HG03066 (cell line): ENCODE measurements at regions not wholly inside any gene's neighbourhood (a gene's known extent, or its start where the extent isn't known, plus 50 kb on each side); places are given as distances from the start of the nearest gene placed in this dataset.
"Not testable (repeated sequence)": the region's sequence is repeated elsewhere in the genome, so short reads cannot be mapped to it uniquely, and the experiment has no call there.

ENCODE experiments used
- ATAC-seq: cut with Tn5 transposase; IDR thresholded peaks from one replicate; pipeline ENCODE4 v1.9.1; 2021; ENCODE audit warnings: low read depth; ENCODE audit not compliant: unreplicated experiment

- ATAC-seq = no peak
Observed at GRCh38 chr4:85152480-85152879, 186.0 kb upstream of the WDFY3 start.

DNA sequence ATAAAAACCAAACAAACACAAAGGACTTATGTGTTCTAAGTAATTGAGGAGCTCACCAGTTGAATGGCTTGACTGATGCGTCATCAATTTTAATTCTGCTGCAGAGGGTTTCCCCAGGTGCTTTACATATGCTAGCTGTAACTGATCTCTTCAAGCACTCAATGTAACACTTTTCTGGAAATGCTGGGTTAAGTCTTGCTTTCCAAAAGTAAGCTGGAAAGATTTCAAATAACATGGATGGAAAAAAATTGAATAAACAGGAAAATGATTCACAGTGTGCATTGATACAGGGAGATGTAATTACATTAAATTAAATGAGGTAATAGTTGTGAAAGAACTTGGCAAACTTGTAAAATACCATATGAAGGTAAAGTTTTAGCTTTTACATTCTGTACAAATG is 186.7 kb upstream of the WDFY3 start:
- no peak for ATAC-seq

DNA sequence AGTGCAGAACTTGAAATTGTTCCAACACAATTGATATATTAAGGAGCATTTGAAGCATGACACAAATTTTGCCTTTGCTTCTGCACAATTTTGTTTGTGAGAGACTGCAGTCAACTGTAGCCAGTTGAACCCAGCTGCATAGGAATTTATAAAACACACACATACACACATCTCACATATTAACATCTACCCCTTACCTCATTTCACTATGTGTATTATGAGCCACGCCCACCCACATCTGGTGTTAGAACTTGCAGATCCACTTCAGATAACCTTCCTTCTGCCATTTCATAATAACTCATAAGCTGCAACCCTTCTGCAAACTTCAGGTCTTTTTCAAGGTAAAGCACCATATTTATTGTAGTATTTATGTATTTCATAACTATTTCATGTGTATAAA is 188.1 kb upstream of the WDFY3 start:
- no peak for ATAC-seq

GRCh38 chr4:85165808-85166207 is 199.3 kb upstream of the WDFY3 start:
- no peak for ATAC-seq

- ATAC-seq = no peak
Observed at GRCh38 chr4:85166318-85166717, 199.8 kb upstream of the WDFY3 start.

DNA sequence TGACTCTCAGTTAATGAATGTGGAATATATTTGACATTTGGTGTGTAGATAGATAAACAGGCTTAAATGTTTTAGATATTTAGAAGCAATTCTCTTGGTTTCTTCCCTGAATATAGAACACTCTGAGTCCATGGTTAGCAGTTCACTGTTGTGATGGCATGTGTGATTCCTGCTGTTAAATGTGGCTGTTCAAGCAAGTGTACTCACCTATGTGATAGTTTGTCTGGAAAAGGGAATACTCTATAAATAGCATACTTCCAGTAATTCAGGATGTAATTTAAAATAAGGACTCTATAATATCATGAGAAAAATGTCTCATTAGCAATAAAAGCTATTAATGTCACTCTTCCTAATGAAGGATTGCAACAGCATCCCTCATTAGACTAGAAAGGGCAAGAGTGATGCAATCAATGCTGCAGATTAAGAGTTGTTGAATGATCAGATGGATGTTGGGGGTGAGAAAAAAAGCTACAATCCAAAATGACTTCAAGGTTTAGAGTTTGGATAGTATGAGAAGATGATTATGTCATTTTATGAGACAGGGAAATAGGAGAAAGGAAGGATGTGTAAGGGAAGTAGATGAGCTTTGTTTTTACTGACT is 201.8 kb upstream of the WDFY3 start:
- no peak for ATAC-seq

GRCh38 chr4:85170241-85170640 is 203.8 kb upstream of the WDFY3 start:
- ATAC-seq = no peak

- ATAC-seq = no peak
Observed at GRCh38 chr4:85175190-85175589, 208.7 kb upstream of the WDFY3 start.

DNA sequence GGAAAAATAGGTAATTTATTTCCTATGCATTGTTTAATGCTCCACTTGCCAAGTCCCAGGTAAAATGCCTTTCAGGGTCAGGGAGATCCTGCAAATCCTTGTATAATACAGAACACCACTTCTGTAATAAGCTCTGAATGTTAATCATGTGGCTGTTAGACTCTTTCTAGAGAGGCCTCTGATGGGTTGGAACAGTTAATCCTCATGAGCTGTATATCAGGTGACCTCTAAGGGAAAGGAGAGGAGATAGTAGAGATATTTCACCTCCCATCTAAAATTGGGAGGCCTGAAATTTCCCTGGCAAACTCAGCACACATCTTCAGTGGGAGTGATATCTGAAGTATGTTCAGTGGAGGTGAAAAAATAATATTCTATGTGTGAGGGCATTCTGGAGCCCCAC is 210.6 kb upstream of the WDFY3 start:
- ATAC-seq = no peak

DNA sequence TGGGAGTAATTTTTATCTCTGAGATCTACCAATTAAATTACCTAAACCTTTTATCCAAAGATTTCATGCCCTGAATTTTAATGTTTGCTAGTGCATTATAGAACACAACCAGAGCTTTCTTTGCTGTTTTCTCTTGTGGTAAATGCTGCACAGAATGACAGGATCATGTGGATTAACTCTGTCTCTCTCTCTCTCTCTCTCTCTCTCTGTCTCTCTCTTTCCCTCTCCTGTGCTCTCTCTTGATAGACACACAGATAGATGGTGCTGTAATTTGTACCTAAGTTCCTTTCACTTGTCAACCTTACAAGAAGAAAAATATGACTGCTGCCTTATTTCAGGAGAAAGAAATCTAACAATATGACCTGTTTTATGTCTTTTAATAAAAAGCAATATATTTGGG is 211.2 kb upstream of the WDFY3 start:
- ATAC-seq = no peak

GRCh38 chr4:85180533-85180932 is 214.0 kb upstream of the WDFY3 start:
- no peak for ATAC-seq

GRCh38 chr4:85187106-85187505 is 220.6 kb upstream of the WDFY3 start:
- ATAC-seq = no peak

- not testable (repeated sequence) for ATAC-seq
Observed at GRCh38 chr4:85196015-85196414, 229.5 kb upstream of the WDFY3 start.

DNA sequence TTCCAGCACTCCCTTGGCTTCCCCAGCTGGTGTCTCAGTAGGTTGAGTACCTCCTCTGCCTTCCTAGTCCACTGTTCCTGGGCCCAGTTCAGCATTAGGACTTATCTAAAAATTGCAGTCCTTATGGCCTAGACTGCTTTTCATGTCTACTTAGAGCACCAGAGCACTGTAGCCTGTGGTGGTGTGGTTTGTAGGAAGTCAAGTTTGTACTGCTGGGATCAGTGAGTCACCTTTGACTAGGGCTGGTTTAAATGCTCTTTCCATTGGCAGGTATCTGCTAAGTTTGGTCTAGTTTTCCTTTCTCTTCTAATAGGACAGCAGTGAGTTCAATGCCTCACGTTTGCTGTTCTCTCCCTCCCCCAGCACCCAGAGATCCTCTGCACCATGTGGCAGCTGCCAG is 233.6 kb upstream of the WDFY3 start:
- ATAC-seq = no peak

DNA sequence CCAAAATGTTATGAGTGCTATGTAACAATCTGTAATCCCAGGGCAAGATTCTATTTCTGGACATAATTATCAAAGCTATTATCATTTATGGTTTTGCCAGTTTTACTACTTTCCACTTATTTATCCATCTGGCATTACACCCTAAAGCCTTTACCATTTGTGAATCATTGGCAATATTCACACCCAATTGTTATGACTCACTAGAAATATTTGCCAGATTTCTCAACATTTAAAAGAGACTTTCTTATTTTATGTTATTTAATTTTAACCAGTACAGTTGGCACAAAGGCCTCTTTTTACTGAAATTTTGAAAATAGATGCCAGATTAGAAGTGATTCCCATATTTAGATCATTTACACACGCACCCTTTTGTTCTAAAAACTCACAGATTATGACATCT is 242.7 kb upstream of the WDFY3 start:
- no peak for ATAC-seq

DNA sequence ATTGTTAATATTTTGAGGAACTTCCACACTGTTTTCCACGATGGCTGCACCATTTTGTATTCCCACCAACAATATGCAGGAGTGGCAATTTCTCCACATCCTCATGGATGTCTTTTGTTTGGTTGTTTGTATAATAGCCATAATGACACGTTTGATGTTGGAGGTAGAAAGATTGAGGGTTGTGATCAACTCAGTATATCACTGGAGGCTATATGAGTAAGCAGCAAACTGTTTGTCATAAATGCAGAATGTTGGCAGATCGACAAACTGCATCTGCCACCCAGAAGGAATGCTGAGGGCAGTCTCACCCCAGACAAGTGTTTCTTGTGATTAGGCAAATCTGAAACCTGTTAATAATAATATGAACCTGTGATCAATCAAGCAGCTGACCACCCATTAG is 243.9 kb upstream of the WDFY3 start:
- ATAC-seq = no peak

DNA sequence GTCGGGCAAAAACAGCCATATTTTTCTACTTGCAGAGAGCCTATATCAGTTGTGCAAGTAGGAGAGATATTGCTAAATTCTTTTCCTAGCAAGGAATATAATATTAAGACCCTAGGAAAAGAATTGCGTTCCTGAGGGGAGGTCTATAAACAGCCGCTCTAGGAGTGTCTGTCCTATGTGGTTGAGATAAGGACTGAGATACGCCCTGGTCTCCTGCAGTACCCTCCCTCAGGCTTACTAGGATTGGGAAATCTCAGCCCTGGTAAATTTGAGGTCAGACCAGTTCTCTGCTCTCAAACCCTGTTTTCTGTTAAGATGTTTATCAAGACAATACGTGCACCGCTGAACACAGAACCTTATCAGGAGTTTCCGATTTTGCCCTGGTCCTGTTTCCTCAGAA is 250.1 kb upstream of the WDFY3 start:
- ATAC-seq = not testable (repeated sequence)

GRCh38 chr4:85218756-85219155 is 252.3 kb upstream of the WDFY3 start:
- ATAC-seq = no peak

DNA sequence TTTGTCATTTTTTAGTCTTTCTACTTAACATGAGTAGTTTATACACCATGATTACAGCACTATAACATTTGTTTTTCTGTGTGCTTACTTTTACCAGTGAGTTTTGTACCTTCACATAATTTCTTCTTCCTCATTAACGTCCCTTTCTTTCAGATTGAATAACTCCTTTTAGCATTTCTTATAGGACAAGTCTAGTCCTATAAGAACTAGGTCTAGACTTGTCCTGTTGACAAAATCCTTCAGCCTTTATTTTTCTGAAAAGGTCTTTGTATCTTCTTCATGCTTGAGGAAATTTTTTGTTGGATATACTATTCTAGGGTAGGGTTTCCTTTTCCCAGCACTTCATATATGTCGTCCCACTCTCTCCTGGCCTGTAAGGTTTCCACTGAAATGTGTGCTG is 253.3 kb upstream of the ARHGAP24 start:
- ATAC-seq = no peak

DNA sequence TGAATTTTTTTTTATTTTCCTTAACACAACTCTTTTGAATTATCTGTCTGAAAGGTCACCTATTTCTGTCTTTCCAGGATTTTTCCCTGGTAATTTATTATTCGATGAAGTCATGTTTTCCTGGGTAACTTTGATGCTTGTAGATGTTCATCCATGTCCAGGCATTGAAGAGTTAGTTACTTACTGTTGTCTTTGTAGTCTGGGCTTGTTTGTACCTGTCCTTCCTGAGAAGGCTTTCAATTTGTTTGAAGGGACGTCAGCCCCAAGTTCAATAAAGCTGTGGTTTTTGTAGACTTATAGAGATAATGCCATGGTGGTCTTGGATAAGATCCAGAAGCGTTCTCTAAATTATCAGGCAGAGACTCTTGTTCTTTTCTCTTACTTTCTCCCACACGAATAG is 252.4 kb upstream of the ARHGAP24 start:
- no peak for ATAC-seq

- ATAC-seq = no peak
Observed at GRCh38 chr4:85228264-85228663, 246.7 kb upstream of the ARHGAP24 start.

GRCh38 chr4:85233516-85233915 is 241.4 kb upstream of the ARHGAP24 start:
- no peak for ATAC-seq

DNA sequence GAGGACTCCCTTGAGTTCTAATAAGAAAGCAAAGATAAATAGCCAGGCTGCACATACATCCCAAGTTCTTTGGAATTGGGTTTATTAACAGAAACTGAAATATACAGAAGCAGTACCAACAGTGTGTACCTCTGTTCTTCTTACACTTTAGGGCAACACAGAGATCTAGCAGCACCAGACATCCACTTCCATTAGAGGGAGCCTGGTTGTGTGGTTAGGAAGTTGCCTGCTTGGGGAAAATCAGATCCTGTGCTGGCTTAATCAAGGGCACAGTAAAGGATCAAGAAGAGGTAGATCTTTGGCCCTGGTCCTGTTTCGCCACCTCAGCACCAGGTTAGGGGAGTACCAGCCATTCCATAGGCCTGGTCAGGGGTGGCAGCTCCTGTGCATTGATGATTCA is 231.1 kb upstream of the ARHGAP24 start:
- no peak for ATAC-seq
